ENCODE measurements at regions not wholly inside any gene's neighbourhood (a gene's known extent, or its start where the extent isn't known, plus 50 kb on each side); places are given as distances from the start of the nearest gene placed in this dataset.

DNA sequence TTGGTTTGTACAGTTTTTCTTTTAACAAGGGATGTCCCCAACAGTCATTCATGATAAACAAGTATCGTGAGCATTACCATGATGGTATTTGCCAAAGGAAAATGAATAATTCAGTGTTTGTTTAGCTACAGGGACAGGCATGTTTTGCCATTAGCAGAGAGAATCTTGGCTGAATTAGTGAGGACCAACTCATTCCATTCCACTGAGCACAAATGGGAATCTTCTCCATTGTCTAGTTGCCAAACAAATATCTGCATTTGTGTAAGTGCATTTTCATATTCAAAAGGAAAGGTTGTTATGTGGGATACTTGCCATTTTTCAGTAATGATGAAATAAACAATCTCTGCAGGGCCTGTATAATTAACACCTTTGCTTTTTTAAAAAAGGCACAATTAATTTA, 1762.6 kb downstream of the RPA4 start:
- WGBS, 5 donors: 50 to 71% (median 62%) methylated on average over 1 of the region's 1 CpG
- Histone ChIP-seq H3K36me3 (no peaks in the 10 kb centered on the region), H3K9me3 (no peaks in the 10 kb centered on the region), H3K27me3 (peaks cover 0 to 4% (median 0%) of the 10 kb centered on the region in 3 donors), H3K4me3 (no peak overlapping the region), H3K27ac (no peak overlapping the region), H3K4me1 (no peaks in the 10 kb centered on the region)
- no peak for TF ChIP-seq EP300 (IDR thresholded peaks at IDR 0.05)
- TF ChIP-seq, protein P1, sequence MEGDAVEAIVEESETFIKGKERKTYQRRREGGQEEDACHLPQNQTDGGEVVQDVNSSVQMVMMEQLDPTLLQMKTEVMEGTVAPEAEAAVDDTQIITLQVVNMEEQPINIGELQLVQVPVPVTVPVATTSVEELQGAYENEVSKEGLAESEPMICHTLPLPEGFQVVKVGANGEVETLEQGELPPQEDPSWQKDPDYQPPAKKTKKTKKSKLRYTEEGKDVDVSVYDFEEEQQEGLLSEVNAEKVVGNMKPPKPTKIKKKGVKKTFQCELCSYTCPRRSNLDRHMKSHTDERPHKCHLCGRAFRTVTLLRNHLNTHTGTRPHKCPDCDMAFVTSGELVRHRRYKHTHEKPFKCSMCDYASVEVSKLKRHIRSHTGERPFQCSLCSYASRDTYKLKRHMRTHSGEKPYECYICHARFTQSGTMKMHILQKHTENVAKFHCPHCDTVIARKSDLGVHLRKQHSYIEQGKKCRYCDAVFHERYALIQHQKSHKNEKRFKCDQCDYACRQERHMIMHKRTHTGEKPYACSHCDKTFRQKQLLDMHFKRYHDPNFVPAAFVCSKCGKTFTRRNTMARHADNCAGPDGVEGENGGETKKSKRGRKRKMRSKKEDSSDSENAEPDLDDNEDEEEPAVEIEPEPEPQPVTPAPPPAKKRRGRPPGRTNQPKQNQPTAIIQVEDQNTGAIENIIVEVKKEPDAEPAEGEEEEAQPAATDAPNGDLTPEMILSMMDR (IDR thresholded peaks at IDR 0.05): no peak
- TF ChIP-seq POLR2A (IDR thresholded peaks at IDR 0.05): no peak
- TF ChIP-seq POLR2AphosphoS5 (IDR thresholded peaks at IDR 0.05): no peak
- no peak for DNase-seq
- intact Hi-C loops (cut with DNase I; ENCODE audit: low total_unique reads): no loop called here

DNA sequence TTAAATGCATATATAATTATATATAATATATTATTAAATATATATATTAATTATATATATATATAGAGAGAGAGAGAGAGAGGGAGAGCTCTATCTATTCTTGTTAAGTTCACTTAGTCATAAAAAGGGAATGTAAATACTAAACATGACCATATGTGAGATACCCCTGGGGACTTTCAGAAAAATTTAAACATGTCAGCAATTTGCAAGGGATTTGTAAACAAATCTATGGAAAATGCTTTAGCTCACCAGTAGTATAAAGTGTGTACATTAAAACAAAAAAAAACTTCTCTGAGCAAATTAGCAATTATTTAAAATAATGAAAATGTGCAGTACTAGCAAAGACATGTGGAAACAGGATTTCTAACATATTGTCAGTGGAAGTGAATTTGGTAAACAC, 1755.5 kb downstream of the PCDH19 start:
- H3K4me1 ChIP-seq: no peaks in the 10 kb centered on the region
- peaks cover 0 to 4% (median 0%) of the 10 kb centered on the region in 3 donors for H3K27me3 ChIP-seq
- no peak for TF ChIP-seq POLR2A (IDR thresholded peaks at IDR 0.05)
- no peak for TF ChIP-seq EP300 (IDR thresholded peaks at IDR 0.05)
- no peak for TF ChIP-seq POLR2AphosphoS5 (IDR thresholded peaks at IDR 0.05)
- TF ChIP-seq, protein P1 (IDR thresholded peaks at IDR 0.05): no peak
- intact Hi-C loops (cut with DNase I; ENCODE audit: low total_unique reads): no loop called here
- H3K36me3 ChIP-seq: no peaks in the 10 kb centered on the region
- no peak for DNase-seq
- H3K9me3 ChIP-seq: no peaks in the 10 kb centered on the region
- no peak overlapping the region for H3K4me3 ChIP-seq
- H3K27ac ChIP-seq: no peak overlapping the region

Small RNA genes lying in the stretch of these regions (small RNA-seq; reads per million reads assigned to genes)
- 0 reads per million in 4 donors for gene AL357312.1
